Activated gamma-delta T cell treated with anti-CD3 and anti-CD28 coated beads, Interleukin-2, amount 50 U/mL, for 16 hours (primary cell): ENCODE measurements at regions not wholly inside any gene's neighbourhood (a gene's known extent, or its start where the extent isn't known, plus 50 kb on each side); places are given as distances from the start of the nearest gene placed in this dataset.

Experiments used
- DNase-seq: peaks from one replicate; pipeline ENCODE4 v3.0.0-alpha.2; 2020; ENCODE audit warnings: low read depth

DNA sequence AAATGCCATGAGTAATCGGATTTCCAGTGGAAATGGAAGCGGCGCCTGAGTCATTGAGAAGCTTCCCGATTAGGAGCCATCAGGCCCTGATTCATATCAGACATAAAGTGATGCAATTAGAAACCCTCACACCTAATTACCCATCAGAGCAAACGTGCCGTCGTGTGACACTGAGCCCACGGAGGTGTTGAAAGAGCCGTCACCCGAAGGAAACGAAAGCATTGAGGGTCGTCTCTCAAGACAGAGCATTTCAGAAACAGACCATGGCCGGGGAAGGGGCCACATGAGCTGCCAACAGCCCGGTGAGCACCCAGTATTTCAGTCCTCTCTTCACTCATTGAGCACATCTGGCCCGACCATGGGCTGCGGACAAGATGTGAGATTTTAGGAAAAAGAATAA lies 829.3 kb downstream of the TBC1D22A start:
- no peak for DNase-seq

- DNase-seq = no peak
These were observed 828.6 kb downstream of the TBC1D22A start for GRCh38 chr22:47591016-47591415.

- no peak for DNase-seq
These were observed 827.1 kb downstream of the TBC1D22A start for GRCh38 chr22:47589271-47590250.

DNA sequence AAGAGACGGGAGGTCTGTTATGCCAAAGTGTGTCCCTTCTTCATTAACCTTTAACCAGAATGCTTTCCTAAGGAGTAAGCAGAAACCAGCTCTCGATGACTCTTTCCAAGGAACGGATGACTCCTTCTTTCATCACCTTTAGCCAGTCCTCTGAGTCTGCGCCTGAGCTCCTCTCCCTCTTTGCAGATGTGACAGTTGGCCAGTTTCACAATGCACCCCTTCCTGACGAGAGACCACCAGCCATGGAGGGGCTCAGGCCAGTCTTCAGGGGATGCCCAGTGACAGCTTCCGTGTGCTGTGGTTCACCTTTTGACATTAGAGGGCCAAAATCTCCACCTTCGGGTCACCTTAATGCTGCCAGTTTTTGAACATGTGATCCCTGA lies 826.1 kb downstream of the TBC1D22A start:
- DNase-seq = no peak

DNA sequence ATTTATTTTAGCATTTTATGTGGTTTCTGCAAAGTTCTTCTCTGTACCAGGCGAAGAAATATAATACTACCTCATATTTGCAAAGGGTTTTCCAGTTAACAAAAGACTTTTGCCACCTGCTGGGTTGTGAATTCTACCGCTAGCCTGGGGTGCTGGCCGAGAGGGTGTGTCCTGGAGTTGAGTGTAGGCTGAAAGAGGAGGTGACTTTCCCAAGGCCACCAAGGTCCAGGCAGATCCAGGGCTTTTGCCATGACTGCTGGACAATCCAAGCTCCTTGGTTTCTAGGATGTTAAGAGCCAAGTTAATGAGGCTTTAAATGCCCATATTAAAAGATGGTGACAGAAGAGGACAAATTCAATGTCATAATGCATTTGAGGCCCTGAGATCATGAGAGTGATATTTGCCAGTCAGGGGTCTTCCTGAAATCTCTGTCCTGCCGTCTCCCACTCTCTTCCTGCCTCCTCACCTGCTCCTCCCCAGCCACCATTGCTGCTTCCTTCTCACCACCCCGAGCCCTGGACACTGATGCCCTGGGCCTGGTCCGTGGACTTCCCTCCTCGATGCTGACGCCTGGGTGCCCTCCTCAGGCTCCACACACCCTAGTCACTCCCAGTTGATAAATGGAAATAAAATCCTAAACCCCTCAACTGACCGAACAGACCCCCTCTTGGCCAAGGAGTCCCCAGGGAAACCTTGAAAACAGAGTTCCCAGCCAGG lies 825.6 kb downstream of the TBC1D22A start:
- DNase-seq = no peak

- no peak for DNase-seq
These were observed 824.9 kb downstream of the TBC1D22A start for GRCh38 chr22:47587361-47587760.

GRCh38 chr22:47586946-47587345 lies 824.5 kb downstream of the TBC1D22A start:
- DNase-seq = no peak

GRCh38 chr22:47586038-47586437 lies 823.6 kb downstream of the TBC1D22A start:
- DNase-seq = no peak

DNA sequence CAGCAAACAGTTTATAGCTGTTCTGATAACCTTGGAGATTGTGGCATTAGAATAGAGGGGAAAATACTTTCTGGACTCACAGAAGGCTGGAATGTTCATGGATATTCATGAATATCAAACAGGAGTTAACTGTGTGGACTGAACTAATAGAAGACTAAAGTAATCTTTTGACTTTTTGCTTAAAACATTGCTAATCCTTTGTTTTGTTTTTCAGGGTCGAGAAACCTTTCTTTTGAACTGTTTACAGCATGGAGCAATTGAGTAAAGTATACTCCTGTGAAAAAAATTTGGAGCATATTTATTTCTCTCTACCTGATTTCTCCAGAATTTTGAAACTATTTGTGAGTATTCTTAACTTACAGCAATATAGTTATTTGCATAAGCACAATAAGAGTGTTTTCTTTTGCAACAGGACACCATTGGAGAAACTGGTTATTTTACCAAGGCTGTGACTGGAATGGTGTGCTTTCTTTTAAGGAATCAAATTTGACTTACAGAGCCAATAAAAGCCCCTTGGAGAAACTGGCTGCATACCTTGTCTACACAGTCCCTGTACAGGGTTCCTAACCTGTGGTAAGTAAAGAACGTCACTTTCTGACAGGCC lies 821.6 kb downstream of the TBC1D22A start:
- no peak for DNase-seq

DNA sequence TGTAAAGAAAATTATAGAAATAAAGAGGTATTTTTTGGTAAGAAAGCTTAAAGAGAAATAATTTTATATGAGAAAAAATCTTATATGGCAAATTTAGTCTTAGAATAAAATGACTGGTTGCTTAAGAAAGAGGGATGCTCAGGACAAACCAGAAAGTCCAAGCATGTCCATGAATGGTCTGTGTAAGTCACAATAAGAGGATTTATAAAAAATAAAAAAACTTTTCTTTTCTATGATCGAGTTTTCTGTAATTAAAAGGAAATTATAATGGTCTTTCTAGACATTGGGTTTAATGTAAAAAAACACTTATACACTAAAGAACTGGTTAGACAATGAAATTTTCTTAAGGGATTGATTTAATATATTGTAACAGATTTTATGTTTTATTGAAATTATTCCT lies 819.6 kb downstream of the TBC1D22A start:
- no peak for DNase-seq

DNA sequence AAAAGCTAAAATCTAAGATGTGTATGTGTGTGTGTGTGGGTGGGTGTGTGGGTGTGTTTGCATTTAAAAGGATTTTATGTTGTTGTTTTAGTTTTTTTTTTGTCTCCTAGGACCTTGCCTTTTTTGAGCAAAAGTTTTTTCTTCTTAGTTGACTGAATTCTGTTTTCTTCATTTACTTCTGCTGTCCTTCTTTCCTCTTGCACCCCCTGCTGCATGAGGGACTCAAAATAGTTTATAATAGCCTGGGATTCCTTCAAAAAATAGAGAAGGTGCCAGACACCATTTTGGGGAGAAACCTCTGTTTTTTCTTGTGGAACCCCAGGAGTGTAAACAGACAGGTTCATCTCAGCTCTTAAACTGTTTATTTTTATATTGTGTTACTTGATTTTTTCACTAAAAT lies 817.7 kb downstream of the TBC1D22A start:
- no peak for DNase-seq

DNA sequence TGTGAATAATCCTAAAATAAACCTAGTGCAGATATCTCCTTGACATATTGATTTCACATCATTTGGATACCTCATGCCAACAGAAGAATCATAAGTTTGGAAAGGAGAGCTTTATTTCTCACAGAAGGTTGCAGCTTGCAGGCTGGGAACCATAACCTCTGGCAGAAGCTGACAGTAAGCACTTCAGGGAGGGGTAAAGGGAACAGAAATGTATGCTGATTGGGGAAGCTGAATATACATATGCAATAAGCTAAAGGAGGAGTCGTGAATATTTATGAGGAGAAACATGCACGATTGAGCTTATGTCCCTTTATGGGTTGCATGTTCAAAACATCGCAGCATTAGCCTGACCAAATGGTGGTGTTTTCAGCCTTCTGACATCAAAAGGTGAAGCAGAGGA lies 814.5 kb downstream of the TBC1D22A start:
- no peak for DNase-seq

DNA sequence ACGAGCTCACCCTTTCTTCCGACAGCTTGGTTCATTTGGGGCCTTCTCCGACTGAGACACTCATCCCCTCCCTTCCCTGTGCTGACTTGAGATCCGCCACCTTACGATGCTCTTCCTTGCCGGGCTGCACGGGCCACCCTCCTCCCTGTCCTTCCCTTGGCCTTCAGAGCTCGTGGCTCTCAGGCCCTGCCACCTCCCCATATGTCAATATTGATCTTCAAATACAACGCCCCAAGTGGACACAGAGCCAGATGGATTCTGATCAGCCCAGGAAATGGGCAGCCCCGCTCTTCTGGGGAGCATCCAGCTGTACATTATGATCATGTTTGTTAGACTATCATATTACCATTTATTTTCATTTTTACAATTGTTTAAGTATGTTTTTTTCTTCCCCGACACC lies 812.8 kb downstream of the TBC1D22A start:
- DNase-seq = no peak

DNA sequence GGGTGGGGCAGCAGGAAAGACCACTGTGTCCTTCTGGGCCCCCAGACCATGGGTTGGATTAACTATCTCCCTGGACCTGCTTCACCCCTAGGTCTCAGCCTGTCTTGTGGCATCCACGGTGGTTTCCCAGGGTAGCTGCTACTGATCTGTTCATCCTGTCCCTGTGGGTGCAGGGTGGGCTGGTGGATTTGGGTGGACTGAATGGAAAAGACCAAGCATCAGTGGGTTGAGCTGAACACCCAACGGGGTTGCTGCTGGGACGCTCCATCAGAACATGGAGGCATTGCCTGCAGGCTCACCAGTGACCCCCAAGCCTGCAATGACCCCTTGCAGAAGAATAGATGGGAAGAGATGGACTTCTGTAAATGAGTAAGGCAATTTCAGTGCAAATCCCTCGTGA lies 812.1 kb downstream of the TBC1D22A start:
- no peak for DNase-seq

DNA sequence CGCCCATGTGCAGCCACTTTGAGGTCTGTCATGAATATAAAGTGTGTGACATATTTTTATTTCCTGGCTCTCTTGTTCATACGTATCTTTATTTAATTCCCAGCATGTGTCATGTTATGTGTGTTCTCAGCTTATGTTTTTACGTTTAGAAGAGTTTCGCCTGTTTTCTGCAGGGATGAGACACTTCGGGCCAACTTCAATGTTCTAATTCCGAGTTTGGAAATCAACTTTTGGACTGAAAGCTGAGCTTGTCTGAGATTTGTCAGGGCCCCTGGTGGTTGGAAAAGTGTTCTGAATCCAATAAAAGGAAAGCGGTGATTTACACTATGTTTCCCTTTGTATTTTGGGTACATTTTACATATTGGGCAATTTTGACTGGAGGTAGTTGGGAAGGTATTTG lies 810.7 kb downstream of the TBC1D22A start:
- DNase-seq = no peak

DNA sequence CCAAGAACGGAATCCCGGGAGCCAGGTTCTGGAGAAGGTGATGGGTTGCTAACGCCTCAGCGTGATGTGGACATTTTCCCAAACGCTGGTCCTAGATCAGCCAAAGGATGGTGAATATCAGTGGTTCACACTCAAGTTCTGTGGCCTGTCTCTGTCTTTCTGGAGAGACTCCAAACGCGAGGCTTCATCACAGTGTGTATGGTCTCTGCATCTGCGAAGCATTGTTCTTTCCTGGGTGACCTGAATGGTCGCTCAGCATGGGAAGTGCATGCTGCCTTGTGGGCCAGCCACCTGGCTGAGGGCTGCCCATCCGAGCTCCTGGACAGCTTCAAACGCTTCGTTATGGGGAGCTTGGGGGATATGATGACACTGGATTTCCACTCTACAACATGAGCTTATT lies 810.0 kb downstream of the TBC1D22A start:
- no peak for DNase-seq

DNA sequence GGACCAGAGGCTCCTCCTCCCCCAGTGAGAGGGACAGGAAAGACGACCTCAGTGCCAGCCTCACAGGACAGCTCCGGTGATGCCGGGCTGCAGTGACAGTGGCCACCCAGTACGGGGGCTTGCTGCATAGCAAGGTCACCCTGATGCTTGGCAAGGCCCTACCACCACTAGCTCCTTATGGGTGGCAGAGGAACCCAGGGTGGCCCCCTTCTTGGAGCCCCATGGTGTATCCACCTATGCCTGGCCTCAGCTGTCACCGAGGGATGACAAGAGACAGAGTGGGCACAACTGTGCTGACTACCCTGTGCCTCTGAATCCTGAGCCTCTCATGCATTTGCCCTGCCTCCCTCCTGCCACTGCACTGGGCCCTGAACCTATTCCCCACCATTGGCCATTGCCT lies 809.2 kb downstream of the TBC1D22A start:
- no peak for DNase-seq

- no peak for DNase-seq
These were observed 808.4 kb downstream of the TBC1D22A start for GRCh38 chr22:47570851-47571250.

DNA sequence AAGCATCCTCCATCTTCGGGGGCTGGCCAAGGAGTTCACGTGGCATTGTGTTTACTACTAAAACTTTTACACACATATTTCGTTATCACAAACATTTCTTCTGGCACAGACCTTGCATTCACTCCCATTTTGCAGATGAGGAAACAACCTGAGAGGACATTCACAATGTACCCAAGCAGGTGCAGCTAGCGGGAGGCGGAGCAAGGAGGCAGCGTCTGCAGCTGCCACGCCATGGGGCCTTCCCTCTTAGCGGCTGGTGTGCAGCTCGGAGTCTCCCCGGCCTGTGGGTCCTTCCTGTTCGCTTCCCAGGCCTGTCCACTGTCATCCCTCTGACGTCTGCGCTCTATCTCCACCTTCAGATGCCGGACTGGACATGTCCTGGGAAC lies 807.8 kb downstream of the TBC1D22A start:
- no peak for DNase-seq

DNA sequence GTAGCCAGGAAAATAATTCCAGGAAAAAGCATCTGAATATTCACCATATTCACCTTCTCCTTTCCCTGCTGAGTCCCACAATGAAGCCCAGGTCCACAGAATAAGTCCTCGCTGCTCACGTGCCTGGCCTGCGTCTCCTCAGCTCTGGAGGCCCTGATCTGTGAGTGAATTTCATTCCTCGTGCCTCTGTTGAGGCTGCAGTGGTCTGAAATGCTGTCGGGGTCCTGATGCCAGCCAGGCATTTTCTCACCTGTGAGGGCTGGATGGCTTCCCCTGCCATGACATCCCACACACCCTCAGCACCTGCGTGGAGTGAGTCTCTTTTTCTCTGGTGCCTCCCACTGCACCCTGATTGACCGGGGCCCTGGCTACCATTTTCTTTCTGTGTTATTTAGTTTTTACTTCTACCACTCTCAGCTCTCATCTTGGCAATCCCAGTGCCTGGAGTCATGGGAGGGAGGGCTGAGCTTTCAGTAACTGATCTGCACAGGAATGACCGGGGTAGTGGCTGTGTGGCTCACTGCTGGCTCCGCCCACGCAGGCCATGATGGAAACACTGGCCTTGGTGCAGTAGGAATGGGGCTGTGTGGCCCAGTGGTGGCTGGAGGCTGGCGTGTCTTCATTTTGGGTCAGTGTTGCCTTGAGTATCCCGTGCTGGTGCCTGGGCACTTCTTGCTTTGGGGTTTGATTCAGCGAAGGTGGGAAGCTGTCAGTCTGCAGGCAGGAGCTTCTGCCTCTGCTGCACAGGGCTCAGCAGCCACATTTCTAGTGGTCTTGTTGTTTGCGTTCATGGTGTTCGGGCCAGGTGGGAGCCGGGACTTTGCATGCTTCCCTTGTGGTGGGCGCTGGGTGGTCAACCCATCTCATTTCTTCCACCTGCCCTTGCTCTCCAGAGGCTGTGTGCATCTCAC lies 807.2 kb downstream of the TBC1D22A start:
- no peak for DNase-seq

GRCh38 chr22:47568700-47569099 lies 806.2 kb downstream of the TBC1D22A start:
- DNase-seq = no peak
